Spleen (tissue), 7 donors: ENCODE measurements at regions not wholly inside any gene's neighbourhood (a gene's known extent, or its start where the extent isn't known, plus 50 kb on each side); places are given as distances from the start of the nearest gene placed in this dataset.

Experiments
- CTCF ChIP-seq, 11 experiments: fragments of 200-600 bp in 7 of 11; fragments of 450-650 bp in 4 of 11; sonication (generic) in 4 of 11; IDR thresholded peaks in 8 of 11; conservative IDR thresholded peaks in 3 of 11; 1 replicate in 7 of 11; 2 replicates in 4 of 11; pipeline versions ENCODE4 v1.4.0 to v1.8.0; 2016 to 2021; ENCODE audit warnings: antibody characterized with exemption in 11 of 11, inconsistent platforms in 4 of 11, mild to moderate bottlenecking in 1 of 11
- POLR2A ChIP-seq, 3 donors: fragments of 450-650 bp; IDR thresholded peaks; one replicate each; pipeline ENCODE4 v1.5.1; 2017; ENCODE audit warnings: antibody characterized with exemption in 3 of 3, mild to moderate bottlenecking in 1 of 3
- donor health status: DM: no; HTN: no; CAD: no; lungs with moderate emphysema.
- donor health status: DM: no; HTN: no; CAD: no.
- donor health status: DM: no; HTN: no; CAD: no.

GRCh38 chr16:9275816-9276354 lies 184.4 kb downstream of the HAPSTR1 start:
- TF ChIP-seq POLR2A (IDR thresholded peaks at IDR 0.05) (no peak), CTCF (IDR thresholded peaks at IDR 0.05 in 8 of 11, conservative IDR thresholded peaks at IDR 0.05 in 3 of 11) (no peak)
